ENCODE measurements at regions not wholly inside any gene's neighbourhood (a gene's known extent, or its start where the extent isn't known, plus 50 kb on each side); places are given as distances from the start of the nearest gene placed in this dataset.

DNA sequence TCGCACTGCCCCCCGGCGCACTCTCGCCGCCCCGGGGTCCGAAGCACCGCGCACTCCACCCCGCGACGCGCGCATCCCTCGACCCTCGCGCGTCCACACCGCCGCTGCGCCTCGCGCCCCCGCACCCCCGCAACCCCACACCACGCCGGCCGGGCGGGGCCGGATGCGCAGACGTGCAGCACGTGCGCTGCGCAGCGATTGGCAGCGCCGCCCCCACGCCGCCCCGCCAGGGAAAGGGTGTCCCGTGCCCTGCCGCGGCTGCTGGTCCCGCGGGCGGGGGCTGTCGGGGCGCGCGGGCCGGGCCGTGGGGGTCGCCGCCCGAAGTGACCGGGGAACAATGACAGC lies 53.7 kb upstream of the KDM7A start:
- DNase-seq, result peak; percentile 63
- Mint-ChIP-seq H3K9me3 (no peaks in the 10 kb centered on the region), H3K4me3 (peak overlapping the region; percentile 85), H3K36me3 (ENCODE audit: low read depth) (no peaks in the 10 kb centered on the region), H3K27ac (no peak overlapping the region), H3K4me1 (peaks cover 29% of the 10 kb centered on the region), H3K27me3 (ENCODE audit: low read depth, poor library complexity) (peaks cover 17% of the 10 kb centered on the region)
- TF ChIP-seq, protein P1, sequence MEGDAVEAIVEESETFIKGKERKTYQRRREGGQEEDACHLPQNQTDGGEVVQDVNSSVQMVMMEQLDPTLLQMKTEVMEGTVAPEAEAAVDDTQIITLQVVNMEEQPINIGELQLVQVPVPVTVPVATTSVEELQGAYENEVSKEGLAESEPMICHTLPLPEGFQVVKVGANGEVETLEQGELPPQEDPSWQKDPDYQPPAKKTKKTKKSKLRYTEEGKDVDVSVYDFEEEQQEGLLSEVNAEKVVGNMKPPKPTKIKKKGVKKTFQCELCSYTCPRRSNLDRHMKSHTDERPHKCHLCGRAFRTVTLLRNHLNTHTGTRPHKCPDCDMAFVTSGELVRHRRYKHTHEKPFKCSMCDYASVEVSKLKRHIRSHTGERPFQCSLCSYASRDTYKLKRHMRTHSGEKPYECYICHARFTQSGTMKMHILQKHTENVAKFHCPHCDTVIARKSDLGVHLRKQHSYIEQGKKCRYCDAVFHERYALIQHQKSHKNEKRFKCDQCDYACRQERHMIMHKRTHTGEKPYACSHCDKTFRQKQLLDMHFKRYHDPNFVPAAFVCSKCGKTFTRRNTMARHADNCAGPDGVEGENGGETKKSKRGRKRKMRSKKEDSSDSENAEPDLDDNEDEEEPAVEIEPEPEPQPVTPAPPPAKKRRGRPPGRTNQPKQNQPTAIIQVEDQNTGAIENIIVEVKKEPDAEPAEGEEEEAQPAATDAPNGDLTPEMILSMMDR (IDR thresholded peaks at IDR 0.05), result no peak

DNA sequence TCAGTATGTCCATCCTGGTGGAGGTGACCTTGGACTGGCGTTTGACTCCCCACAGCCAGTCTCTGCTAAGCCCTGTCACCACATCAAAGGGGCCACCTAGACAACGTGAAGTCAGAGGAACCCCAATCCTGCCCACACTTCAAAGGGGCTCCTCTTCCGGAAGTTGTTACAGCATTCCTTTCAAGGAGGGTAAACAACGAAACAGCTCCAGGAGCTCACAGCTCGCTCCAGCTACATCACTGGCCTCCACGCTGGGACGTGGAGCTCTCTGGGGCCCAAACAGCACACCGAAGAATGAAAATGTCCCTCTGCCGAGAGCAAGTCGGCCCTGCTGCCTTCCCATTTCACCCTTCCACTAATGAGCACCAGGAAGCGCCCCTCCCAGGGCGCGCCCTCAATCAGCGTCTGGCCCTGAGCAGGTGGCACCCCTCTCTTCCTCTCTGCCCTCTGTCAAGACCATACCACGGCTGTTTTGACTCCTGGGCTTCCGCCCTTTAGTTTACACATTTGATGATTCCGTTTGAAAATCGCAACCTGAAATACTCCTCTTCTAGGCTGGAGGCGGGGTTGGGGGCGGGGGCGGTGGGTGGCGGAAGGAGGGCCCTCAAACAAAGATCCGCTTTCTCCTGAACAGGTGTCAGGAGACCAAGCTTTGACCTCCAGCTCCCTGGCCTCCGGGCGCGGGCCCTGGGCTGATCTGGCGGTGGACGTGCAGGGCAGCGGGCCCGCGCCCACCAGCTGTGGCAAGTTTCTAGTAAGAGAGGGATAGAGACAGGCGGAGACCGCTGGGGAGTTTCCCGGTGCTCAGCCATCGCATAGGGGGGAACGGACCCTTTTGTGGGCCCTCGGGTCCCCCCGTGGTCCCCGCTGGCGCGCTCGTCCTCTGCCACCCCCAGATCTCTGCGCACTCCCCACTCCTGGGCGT lies 53.1 kb upstream of the KDM7A start:
- no peaks in the 10 kb centered on the region for H3K36me3 Mint-ChIP-seq (ENCODE audit: low read depth)
- H3K27ac Mint-ChIP-seq, result no peak overlapping the region
- DNase-seq, result peak; percentile 48
- TF ChIP-seq, protein P1 (IDR thresholded peaks at IDR 0.05), result no peak
- H3K4me1 Mint-ChIP-seq, result peaks cover 26% of the 10 kb centered on the region
- peaks cover 17% of the 10 kb centered on the region for H3K27me3 Mint-ChIP-seq (ENCODE audit: low read depth, poor library complexity)
- no peaks in the 10 kb centered on the region for H3K9me3 Mint-ChIP-seq
- peak overlapping the region; percentile 68 for H3K4me3 Mint-ChIP-seq

DNA sequence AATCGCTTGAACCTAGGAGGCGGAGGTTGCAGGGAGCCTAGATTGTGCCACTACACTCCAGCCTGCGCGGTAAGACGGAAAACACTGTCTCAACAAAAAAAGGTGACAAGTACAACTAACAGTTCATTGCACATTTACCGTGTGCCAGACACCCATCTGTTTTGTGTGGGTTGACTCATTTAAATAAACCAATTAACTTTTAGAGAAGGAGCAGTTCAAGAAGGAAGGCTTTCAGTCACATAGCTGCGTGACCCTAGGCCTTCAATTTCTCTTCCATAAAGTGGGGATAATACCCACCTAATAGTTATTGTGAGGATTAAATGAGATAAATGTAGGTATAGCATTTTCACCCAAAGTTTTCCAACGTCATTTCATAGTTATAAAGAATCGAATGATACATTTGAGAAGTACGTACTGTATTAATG lies 52.3 kb upstream of the KDM7A start:
- TF ChIP-seq, protein P1 (IDR thresholded peaks at IDR 0.05), result no peak
- peaks cover 27% of the 10 kb centered on the region for H3K4me1 Mint-ChIP-seq
- DNase-seq, result no peak
- no peaks in the 10 kb centered on the region for H3K9me3 Mint-ChIP-seq
- H3K4me3 Mint-ChIP-seq, result no peak overlapping the region
- peaks cover 17% of the 10 kb centered on the region for H3K27me3 Mint-ChIP-seq (ENCODE audit: low read depth, poor library complexity)
- no peak overlapping the region for H3K27ac Mint-ChIP-seq
- H3K36me3 Mint-ChIP-seq (ENCODE audit: low read depth), result no peaks in the 10 kb centered on the region

Measured in nephron progenitor cell (in vitro differentiated cells).